Neural progenitor cell (in vitro differentiated cells): ENCODE measurements at regions not wholly inside any gene's neighbourhood (a gene's known extent, or its start where the extent isn't known, plus 50 kb on each side); places are given as distances from the start of the nearest gene placed in this dataset.
A peak's percentile ranks its signal among the peaks of the same experiment; 100 is the strongest.

Source experiments
- DNase-seq: peaks from one replicate; pipeline ENCODE4 v3.0.0-alpha.2; 2016; ENCODE audit warnings: low spot score
- H2AFZ ChIP-seq: fragments of 200-600 bp; sonication (generic); replicated peaks from 2 replicates; pipeline ENCODE4 v1.6.1; 2016; ENCODE audit warnings: antibody characterized with exemption
- H3F3A ChIP-seq: fragments of 200-600 bp; sonication (generic); 2 replicates; pipeline ENCODE4 v1.6.1; 2016; ENCODE audit warnings: antibody characterized with exemption, low read depth
- H3K27ac ChIP-seq: fragments of 200-600 bp; sonication (generic); 2 replicates; pipeline ENCODE4 v1.5.1; 2016; ENCODE audit warnings: mild to moderate bottlenecking
- H3K27me3 ChIP-seq: fragments of 200-600 bp; sonication (generic); 2 replicates; pipeline ENCODE4 v1.6.1; 2016; ENCODE audit warnings: mild to moderate bottlenecking, moderate library complexity
- H3K36me3 ChIP-seq: fragments of 200-600 bp; sonication (generic); 2 replicates; pipeline ENCODE4 v1.5.1; 2016
- H3K4me1 ChIP-seq: fragments of 200-600 bp; sonication (generic); 2 replicates; pipeline ENCODE4 v1.6.1; 2016; ENCODE audit warnings: mixed run types
- H3K4me2 ChIP-seq: fragments of 200-600 bp; sonication (generic); 2 replicates; pipeline ENCODE4 v1.6.1; 2016
- H3K4me3 ChIP-seq: fragments of 200-600 bp; sonication (generic); 2 replicates; pipeline ENCODE4 v1.5.1; 2016
- H3K79me2 ChIP-seq: fragments of 200-600 bp; sonication (generic); 2 replicates; pipeline ENCODE4 v1.6.1; 2016; ENCODE audit warnings: low read depth
- H3K9ac ChIP-seq: fragments of 200-600 bp; sonication (generic); 2 replicates; pipeline ENCODE4 v1.6.1; 2016
- H3K9me3 ChIP-seq: fragments of 200-600 bp; sonication (generic); 2 replicates; pipeline ENCODE4 v1.5.1; 2016; ENCODE audit warnings: low read depth
- H4K20me1 ChIP-seq: fragments of 200-600 bp; sonication (generic); 2 replicates; pipeline ENCODE4 v1.6.1; 2016; ENCODE audit warnings: low read depth
- H3K27ac Mint-ChIP-seq: 3 replicates; pipeline ENCODE4 v1.8.0; 2021; ENCODE audit warnings: mixed read lengths
- H3K27me3 Mint-ChIP-seq: 2 replicates; pipeline ENCODE4 v1.8.0; 2022; ENCODE audit warnings: low read depth, mild to moderate bottlenecking, inconsistent platforms, moderate library complexity, mixed read lengths; ENCODE audit not compliant: insufficient read depth
- H3K36me3 Mint-ChIP-seq: 3 replicates; pipeline ENCODE4 v1.8.0; 2021; ENCODE audit warnings: mixed read lengths
- H3K4me1 Mint-ChIP-seq: 3 replicates; pipeline ENCODE4 v1.8.0; 2021; ENCODE audit warnings: mixed read lengths
- H3K4me3 Mint-ChIP-seq: 3 replicates; pipeline ENCODE4 v1.8.0; 2021; ENCODE audit warnings: mild to moderate bottlenecking, moderate library complexity, mixed read lengths
- H3K9me3 Mint-ChIP-seq: 3 replicates; pipeline ENCODE4 v1.8.0; 2020; ENCODE audit warnings: mixed read lengths
- EZH2 ChIP-seq: fragments of 200-600 bp; sonication (generic); IDR thresholded peaks from 2 replicates; pipeline ENCODE4 v1.6.1; 2017; ENCODE audit warnings: antibody characterized with exemption, mild to moderate bottlenecking, moderate library complexity
- EZH2phosphoT487 ChIP-seq: fragments of 200-600 bp; sonication (generic); IDR thresholded peaks from 2 replicates; pipeline ENCODE4 v1.6.1; 2017; ENCODE audit warnings: antibody characterized with exemption
- TF ChIP-seq, protein P1 (sequence below): fragments of 200-600 bp; sonication (generic); IDR thresholded peaks from 2 replicates; pipeline ENCODE4 v1.5.1; 2017; ENCODE audit warnings: antibody characterized with exemption, mild to moderate bottlenecking

DNA sequence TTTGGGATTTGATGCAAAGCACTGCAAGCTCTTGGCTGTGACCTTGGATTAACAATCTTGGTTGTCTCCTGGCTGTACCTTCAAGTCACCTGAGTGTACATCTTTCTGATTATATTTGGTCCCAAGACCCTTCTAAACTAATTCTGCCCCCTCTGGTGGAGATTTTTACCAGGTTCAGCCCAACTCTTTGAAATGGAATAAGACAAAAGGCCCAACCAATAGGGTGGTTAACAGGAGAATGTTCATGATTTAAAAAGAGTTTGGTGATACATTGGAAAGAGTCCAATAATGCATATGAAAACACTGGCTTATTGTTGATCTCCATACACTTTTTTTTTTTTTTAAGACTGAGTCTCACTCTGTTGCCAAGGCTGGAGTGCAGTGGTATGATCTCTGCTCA is 77.5 kb upstream of the CD83 start:
- TF ChIP-seq, protein P1, sequence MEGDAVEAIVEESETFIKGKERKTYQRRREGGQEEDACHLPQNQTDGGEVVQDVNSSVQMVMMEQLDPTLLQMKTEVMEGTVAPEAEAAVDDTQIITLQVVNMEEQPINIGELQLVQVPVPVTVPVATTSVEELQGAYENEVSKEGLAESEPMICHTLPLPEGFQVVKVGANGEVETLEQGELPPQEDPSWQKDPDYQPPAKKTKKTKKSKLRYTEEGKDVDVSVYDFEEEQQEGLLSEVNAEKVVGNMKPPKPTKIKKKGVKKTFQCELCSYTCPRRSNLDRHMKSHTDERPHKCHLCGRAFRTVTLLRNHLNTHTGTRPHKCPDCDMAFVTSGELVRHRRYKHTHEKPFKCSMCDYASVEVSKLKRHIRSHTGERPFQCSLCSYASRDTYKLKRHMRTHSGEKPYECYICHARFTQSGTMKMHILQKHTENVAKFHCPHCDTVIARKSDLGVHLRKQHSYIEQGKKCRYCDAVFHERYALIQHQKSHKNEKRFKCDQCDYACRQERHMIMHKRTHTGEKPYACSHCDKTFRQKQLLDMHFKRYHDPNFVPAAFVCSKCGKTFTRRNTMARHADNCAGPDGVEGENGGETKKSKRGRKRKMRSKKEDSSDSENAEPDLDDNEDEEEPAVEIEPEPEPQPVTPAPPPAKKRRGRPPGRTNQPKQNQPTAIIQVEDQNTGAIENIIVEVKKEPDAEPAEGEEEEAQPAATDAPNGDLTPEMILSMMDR = peak; percentile 36
- TF ChIP-seq EZH2phosphoT487 = no peak

DNA sequence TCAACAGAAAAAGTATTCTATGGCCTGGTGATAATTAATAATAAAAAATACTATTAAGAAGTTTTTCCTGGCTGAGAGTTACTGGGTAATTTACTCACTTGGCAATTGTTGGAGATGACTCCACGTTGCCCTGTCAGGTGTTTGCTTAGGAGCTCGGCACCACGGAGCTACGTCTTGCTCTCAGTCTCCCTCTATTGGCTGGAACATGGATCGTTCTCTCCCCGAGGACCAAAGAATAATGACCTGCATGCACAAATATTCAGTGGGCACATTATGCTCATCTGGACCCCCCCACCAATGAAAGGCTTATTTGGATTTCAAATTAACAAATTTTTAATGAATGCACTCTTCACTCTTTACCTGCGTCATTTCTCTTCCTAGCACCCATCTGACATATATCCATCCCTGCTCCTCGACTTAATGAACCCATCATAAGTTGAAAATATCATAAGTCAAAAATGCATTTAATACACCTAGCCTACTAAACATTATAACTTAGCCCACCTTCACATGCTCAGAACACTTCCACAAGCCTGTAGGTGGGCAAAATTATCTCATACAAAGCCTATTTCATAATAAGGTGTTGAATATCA is 71.0 kb upstream of the CD83 start:
- H3F3A ChIP-seq = no peaks in the 10 kb centered on the region
- H3K79me2 ChIP-seq = no peaks in the 10 kb centered on the region
- no peak overlapping the region for H3K27ac Mint-ChIP-seq
- no peaks in the 10 kb centered on the region for H3K4me1 ChIP-seq
- H3K4me1 Mint-ChIP-seq = peaks cover 2% of the 10 kb centered on the region
- no peaks in the 10 kb centered on the region for H3K36me3 Mint-ChIP-seq
- no peak overlapping the region for H3K4me2 ChIP-seq
- DNase-seq = peak; percentile 68
- H3K27me3 ChIP-seq = no peaks in the 10 kb centered on the region
- H3K4me3 Mint-ChIP-seq = no peak overlapping the region
- H4K20me1 ChIP-seq = no peaks in the 10 kb centered on the region
- H3K27ac ChIP-seq = no peak overlapping the region
- no peaks in the 10 kb centered on the region for H3K36me3 ChIP-seq
- H2AFZ ChIP-seq = no peak overlapping the region
- H3K9ac ChIP-seq = no peak overlapping the region
- H3K9me3 Mint-ChIP-seq = peaks cover 2% of the 10 kb centered on the region
- no peak overlapping the region for H3K4me3 ChIP-seq
- peaks cover 3% of the 10 kb centered on the region for H3K27me3 Mint-ChIP-seq
- no peak for TF ChIP-seq EZH2
- TF ChIP-seq, protein P1 = peak; percentile 74
- no peaks in the 10 kb centered on the region for H3K9me3 ChIP-seq

More for the DNA sequence above, 77.5 kb upstream of the CD83 start:
- H3K36me3 Mint-ChIP-seq = no peaks in the 10 kb centered on the region
- no peak overlapping the region for H3K4me2 ChIP-seq
- H3K4me1 Mint-ChIP-seq = peaks cover 5% of the 10 kb centered on the region
- peaks cover 14% of the 10 kb centered on the region for H3K4me1 ChIP-seq
- peaks cover 3% of the 10 kb centered on the region for H3K27me3 Mint-ChIP-seq
- H3K27me3 ChIP-seq = no peaks in the 10 kb centered on the region
- H3K4me3 Mint-ChIP-seq = no peak overlapping the region
- no peaks in the 10 kb centered on the region for H3K79me2 ChIP-seq
- H3K9me3 ChIP-seq = no peaks in the 10 kb centered on the region
- H3F3A ChIP-seq = no peaks in the 10 kb centered on the region
- H3K9me3 Mint-ChIP-seq = peaks cover 4% of the 10 kb centered on the region
- H2AFZ ChIP-seq = no peak overlapping the region
- no peak overlapping the region for H3K27ac Mint-ChIP-seq
- H3K9ac ChIP-seq = no peak overlapping the region
- no peak overlapping the region for H3K4me3 ChIP-seq
- H3K27ac ChIP-seq = no peak overlapping the region
- no peaks in the 10 kb centered on the region for H4K20me1 ChIP-seq
- no peak for DNase-seq
- H3K36me3 ChIP-seq = no peaks in the 10 kb centered on the region

DNA sequence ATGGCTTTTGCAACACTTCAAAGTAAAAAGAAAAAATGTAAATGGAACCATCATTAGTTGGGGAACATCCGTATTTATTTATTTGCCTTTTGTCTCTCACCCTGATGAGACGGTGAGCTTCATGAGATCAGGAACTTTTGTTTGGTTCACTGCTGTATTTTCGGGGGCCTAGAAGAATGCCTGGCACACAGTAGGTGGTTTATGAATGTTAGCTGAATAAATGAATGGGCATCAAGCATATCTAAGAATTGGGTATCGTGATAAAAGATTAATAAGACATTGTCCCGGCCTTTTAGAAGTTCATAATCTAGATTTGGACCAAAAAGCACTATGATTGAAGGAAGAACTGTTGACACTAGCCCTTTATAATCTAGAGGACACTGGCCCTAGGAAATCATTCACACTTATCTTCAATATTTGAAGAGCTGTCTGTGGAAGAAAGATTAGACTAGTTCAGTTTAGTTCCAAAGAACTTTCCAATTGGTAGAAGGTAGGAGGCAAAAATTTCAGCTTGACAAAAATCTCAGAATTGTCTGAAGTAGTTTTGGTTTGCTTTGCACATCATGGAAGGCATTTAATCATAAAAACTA is 70.3 kb upstream of the CD83 start:
- Histone ChIP-seq H3K27ac (no peak overlapping the region), H3K79me2 (no peaks in the 10 kb centered on the region), H3K9ac (no peak overlapping the region), H2AFZ (no peak overlapping the region), H3K4me1 (no peaks in the 10 kb centered on the region), H3K36me3 (no peaks in the 10 kb centered on the region), H3F3A (no peaks in the 10 kb centered on the region), H3K27me3 (no peaks in the 10 kb centered on the region), H3K4me3 (no peak overlapping the region), H4K20me1 (no peaks in the 10 kb centered on the region), H3K4me2 (no peak overlapping the region), H3K9me3 (no peaks in the 10 kb centered on the region)
- H3K9me3 Mint-ChIP-seq = peaks cover 2% of the 10 kb centered on the region
- H3K27ac Mint-ChIP-seq = no peak overlapping the region
- H3K4me3 Mint-ChIP-seq = no peak overlapping the region
- peaks cover 2% of the 10 kb centered on the region for H3K4me1 Mint-ChIP-seq
- H3K27me3 Mint-ChIP-seq = peaks cover 3% of the 10 kb centered on the region
- TF ChIP-seq EZH2phosphoT487 (no peak), EZH2 (no peak)
- TF ChIP-seq, protein P1 = no peak
- no peaks in the 10 kb centered on the region for H3K36me3 Mint-ChIP-seq
- no peak for DNase-seq
